ENCODE measurements at regions not wholly inside any gene's neighbourhood (a gene's known extent, or its start where the extent isn't known, plus 50 kb on each side); places are given as distances from the start of the nearest gene placed in this dataset.
A peak's percentile ranks its signal among the peaks of the same experiment; 100 is the strongest.

- DNase-seq, result no peak
These were observed 309.4 kb downstream of the BTG1 start for GRCh38 chr12:91836264-91836663.

GRCh38 chr12:91835693-91836092 lies 310.0 kb downstream of the BTG1 start:
- DNase-seq, result no peak

GRCh38 chr12:91833780-91834359 lies 311.8 kb downstream of the BTG1 start:
- no peak for DNase-seq

GRCh38 chr12:91825999-91826398 lies 319.6 kb downstream of the BTG1 start:
- DNase-seq, result no peak

- peak; percentile 8 for DNase-seq
These were observed 320.7 kb downstream of the BTG1 start for GRCh38 chr12:91824991-91825390.

GRCh38 chr12:91819132-91819447 lies 326.6 kb downstream of the BTG1 start:
- DNase-seq, result no peak

- no peak for DNase-seq
These were observed 327.2 kb downstream of the BTG1 start for GRCh38 chr12:91818227-91819131.

- no peak for DNase-seq
These were observed 328.1 kb downstream of the BTG1 start for GRCh38 chr12:91817517-91817916.

GRCh38 chr12:91813701-91814100 lies 331.9 kb downstream of the BTG1 start:
- no peak for DNase-seq

- peak; percentile 11 for DNase-seq
These were observed 334.0 kb downstream of the BTG1 start for GRCh38 chr12:91811481-91812287.

- no peak for DNase-seq
These were observed 334.9 kb downstream of the BTG1 start for GRCh38 chr12:91810531-91811451.

GRCh38 chr12:91810077-91810476 lies 335.6 kb downstream of the BTG1 start:
- no peak for DNase-seq

- no peak for DNase-seq
These were observed 340.6 kb downstream of the BTG1 start for GRCh38 chr12:91805031-91805430.

- DNase-seq, result no peak
These were observed 341.1 kb downstream of the BTG1 start for GRCh38 chr12:91804533-91804932.

GRCh38 chr12:91801048-91801447 lies 344.6 kb downstream of the BTG1 start:
- no peak for DNase-seq

GRCh38 chr12:91793676-91794075 lies 352.0 kb downstream of the BTG1 start:
- no peak for DNase-seq

- no peak for DNase-seq
These were observed 353.0 kb downstream of the BTG1 start for GRCh38 chr12:91792597-91792996.

- DNase-seq, result no peak
These were observed 359.0 kb downstream of the BTG1 start for GRCh38 chr12:91786499-91787272.

- no peak for DNase-seq
These were observed 359.8 kb downstream of the BTG1 start for GRCh38 chr12:91785655-91786498.

- no peak for DNase-seq
These were observed 364.5 kb downstream of the BTG1 start for GRCh38 chr12:91781114-91781513.

GRCh38 chr12:91778938-91779400 lies 366.7 kb downstream of the BTG1 start:
- DNase-seq, result no peak
